ENCODE measurements at regions not wholly inside any gene's neighbourhood (a gene's known extent, or its start where the extent isn't known, plus 50 kb on each side); places are given as distances from the start of the nearest gene placed in this dataset.

DNA sequence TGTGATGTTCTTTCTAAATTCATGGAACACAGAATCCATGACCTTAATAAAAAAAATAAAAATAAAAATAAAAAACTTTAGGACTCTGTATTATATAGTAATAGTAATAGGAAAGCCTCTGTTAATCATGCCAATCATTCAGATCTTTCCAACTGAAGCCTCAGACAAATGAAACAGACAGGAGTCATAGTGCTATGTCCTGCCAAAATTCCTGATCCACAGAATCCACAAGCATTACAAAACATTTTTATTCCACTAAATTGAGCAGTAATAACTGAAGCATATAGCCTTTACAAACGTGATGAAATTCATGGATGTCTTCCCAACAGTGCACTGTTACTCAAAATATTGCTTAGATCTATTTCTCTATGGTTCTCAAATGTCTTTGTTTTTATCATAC is 820.6 kb upstream of the PCDH9 start:
- in situ Hi-C loops (cut with MboI; ENCODE audit: low pct_ligation_motif_present in 1 of 4, low pct_unique_long_range_greater_than_20kb in 1 of 4, low sequenced_read_pairs in 3 of 4) (no loop called here), intact Hi-C loops (cut with DNase I; ENCODE audit: low total_unique reads) (no loop called here)
- DNase-seq: no peak
- no peaks in the 10 kb centered on the region for H3K4me1 ChIP-seq
- H3K9me3 ChIP-seq: no peaks in the 10 kb centered on the region
- WGBS, 2 donors (ENCODE audit: low coverage in 1 of 2): 43 to 53% methylated on average over 1 of the region's 1 CpG
- no peak overlapping the region for H3K27ac ChIP-seq
- H3K27me3 ChIP-seq: no peaks in the 10 kb centered on the region
- no peak overlapping the region for H3K4me3 ChIP-seq
- no peaks in the 10 kb centered on the region for H3K36me3 ChIP-seq
- TF ChIP-seq POLR2AphosphoS5 (IDR thresholded peaks at IDR 0.05) (no peak), POLR2A (IDR thresholded peaks at IDR 0.05) (no peak), EP300 (IDR thresholded peaks at IDR 0.05; ENCODE audit: low read depth) (no peak)
- TF ChIP-seq, protein P1, sequence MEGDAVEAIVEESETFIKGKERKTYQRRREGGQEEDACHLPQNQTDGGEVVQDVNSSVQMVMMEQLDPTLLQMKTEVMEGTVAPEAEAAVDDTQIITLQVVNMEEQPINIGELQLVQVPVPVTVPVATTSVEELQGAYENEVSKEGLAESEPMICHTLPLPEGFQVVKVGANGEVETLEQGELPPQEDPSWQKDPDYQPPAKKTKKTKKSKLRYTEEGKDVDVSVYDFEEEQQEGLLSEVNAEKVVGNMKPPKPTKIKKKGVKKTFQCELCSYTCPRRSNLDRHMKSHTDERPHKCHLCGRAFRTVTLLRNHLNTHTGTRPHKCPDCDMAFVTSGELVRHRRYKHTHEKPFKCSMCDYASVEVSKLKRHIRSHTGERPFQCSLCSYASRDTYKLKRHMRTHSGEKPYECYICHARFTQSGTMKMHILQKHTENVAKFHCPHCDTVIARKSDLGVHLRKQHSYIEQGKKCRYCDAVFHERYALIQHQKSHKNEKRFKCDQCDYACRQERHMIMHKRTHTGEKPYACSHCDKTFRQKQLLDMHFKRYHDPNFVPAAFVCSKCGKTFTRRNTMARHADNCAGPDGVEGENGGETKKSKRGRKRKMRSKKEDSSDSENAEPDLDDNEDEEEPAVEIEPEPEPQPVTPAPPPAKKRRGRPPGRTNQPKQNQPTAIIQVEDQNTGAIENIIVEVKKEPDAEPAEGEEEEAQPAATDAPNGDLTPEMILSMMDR (IDR thresholded peaks at IDR 0.05): no peak

DNA sequence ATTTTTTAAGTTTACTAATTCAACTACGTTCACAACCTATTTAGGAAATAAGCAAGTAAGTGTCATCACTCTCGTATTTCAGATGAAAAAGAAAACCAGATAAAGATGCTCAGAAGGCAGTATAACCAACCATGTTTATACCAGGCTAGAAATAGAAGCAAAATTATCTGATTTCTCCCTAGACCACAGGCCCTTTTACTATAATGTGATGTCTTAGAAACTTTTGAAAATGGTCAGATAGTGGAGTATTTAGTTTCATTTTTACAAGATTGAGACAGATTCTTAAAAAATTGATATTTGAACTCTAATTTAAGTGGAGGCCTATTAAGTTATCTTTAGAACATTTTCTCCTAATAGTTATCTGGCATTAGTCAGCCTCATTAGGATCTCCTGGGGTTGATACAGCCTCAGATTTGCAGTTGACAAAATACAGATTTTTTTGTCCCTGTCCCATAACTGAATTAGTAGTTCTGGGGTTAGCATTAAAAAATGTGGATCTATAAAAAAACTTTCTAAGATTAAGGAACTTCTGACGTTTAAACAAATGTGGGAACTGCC is 818.7 kb upstream of the PCDH9 start:
- WGBS, 2 donors (ENCODE audit: low coverage in 1 of 2): 58 to 67% methylated on average over 3 of the region's 3 CpGs
- DNase-seq: no peak
- no peaks in the 10 kb centered on the region for H3K9me3 ChIP-seq
- H3K27me3 ChIP-seq: no peaks in the 10 kb centered on the region
- intact Hi-C loops (cut with DNase I; ENCODE audit: low total_unique reads) (no loop called here), in situ Hi-C loops (cut with MboI; ENCODE audit: low pct_ligation_motif_present in 1 of 4, low pct_unique_long_range_greater_than_20kb in 1 of 4, low sequenced_read_pairs in 3 of 4) (no loop called here)
- no peak overlapping the region for H3K27ac ChIP-seq
- no peaks in the 10 kb centered on the region for H3K4me1 ChIP-seq
- H3K36me3 ChIP-seq: no peaks in the 10 kb centered on the region
- no peak overlapping the region for H3K4me3 ChIP-seq
- TF ChIP-seq POLR2A (IDR thresholded peaks at IDR 0.05) (no peak), EP300 (IDR thresholded peaks at IDR 0.05; ENCODE audit: low read depth) (no peak), POLR2AphosphoS5 (IDR thresholded peaks at IDR 0.05) (no peak)
- TF ChIP-seq, protein P1 (IDR thresholded peaks at IDR 0.05): no peak

DNA sequence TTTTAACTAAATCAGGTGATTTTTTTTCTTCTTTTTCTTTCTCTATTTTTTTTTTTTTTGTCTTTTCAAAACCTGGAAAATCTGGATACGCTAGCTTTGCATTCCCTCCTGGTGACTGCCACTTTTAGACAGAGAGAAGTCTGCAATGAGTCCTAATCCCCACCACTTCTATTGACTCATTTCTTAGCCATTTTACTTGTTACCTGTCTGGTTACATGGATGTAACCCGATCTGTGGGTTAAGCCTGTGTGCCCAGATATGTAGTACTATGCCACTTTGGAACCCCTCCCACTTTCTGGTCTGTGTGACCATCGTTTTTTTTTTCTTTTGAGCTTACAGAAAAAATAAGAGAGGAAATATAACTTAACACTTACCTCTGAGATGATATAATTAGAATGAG is 817.8 kb upstream of the PCDH9 start:
- H3K4me1 ChIP-seq: no peaks in the 10 kb centered on the region
- no peak overlapping the region for H3K27ac ChIP-seq
- H3K27me3 ChIP-seq: no peaks in the 10 kb centered on the region
- TF ChIP-seq EP300 (IDR thresholded peaks at IDR 0.05; ENCODE audit: low read depth) (no peak), POLR2A (IDR thresholded peaks at IDR 0.05) (no peak), POLR2AphosphoS5 (IDR thresholded peaks at IDR 0.05) (no peak)
- TF ChIP-seq, protein P1 (IDR thresholded peaks at IDR 0.05): no peak
- 61 to 63% methylated on average over 3 of the region's 3 CpGs for WGBS, 2 donors (ENCODE audit: low coverage in 1 of 2)
- in situ Hi-C loops (cut with MboI; ENCODE audit: low pct_ligation_motif_present in 1 of 4, low pct_unique_long_range_greater_than_20kb in 1 of 4, low sequenced_read_pairs in 3 of 4) (no loop called here), intact Hi-C loops (cut with DNase I; ENCODE audit: low total_unique reads) (no loop called here)
- no peak for DNase-seq
- H3K9me3 ChIP-seq: no peaks in the 10 kb centered on the region
- no peak overlapping the region for H3K4me3 ChIP-seq
- no peaks in the 10 kb centered on the region for H3K36me3 ChIP-seq

DNA sequence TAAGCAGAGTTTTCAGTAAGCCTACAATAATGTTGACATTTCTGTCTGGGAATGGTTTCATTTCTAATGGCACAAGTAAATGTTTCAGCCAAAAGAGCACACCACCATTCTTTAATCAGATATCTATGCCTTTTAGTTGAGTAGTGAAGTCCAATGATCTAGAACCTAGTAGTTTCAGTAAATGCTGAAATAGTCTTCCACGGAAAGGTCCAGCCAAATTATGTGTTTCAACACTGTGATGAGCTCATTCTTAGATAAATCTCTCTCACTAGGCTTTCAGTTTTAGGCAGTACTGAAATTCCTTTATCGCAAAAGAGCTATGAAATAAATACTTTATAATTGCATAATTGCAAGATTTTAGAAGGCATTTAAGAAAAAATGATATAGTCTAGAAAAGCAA is 816.8 kb upstream of the PCDH9 start:
- WGBS, 2 donors (ENCODE audit: low coverage in 1 of 2): 80 to 92% methylated on average over 2 of the region's 2 CpGs
- no peaks in the 10 kb centered on the region for H3K36me3 ChIP-seq
- intact Hi-C loops (cut with DNase I; ENCODE audit: low total_unique reads) (no loop called here), in situ Hi-C loops (cut with MboI; ENCODE audit: low pct_ligation_motif_present in 1 of 4, low pct_unique_long_range_greater_than_20kb in 1 of 4, low sequenced_read_pairs in 3 of 4) (no loop called here)
- H3K4me1 ChIP-seq: no peaks in the 10 kb centered on the region
- H3K9me3 ChIP-seq: no peaks in the 10 kb centered on the region
- H3K27me3 ChIP-seq: no peaks in the 10 kb centered on the region
- TF ChIP-seq POLR2A (IDR thresholded peaks at IDR 0.05) (no peak), EP300 (IDR thresholded peaks at IDR 0.05; ENCODE audit: low read depth) (no peak), POLR2AphosphoS5 (IDR thresholded peaks at IDR 0.05) (no peak)
- TF ChIP-seq, protein P1 (IDR thresholded peaks at IDR 0.05): no peak
- DNase-seq: no peak
- no peak overlapping the region for H3K27ac ChIP-seq
- H3K4me3 ChIP-seq: no peak overlapping the region

Data from transverse colon (tissue), 4 donors.